Adrenal gland (tissue), 9 donors: ENCODE measurements at regions not wholly inside any gene's neighbourhood (a gene's known extent, or its start where the extent isn't known, plus 50 kb on each side); places are given as distances from the start of the nearest gene placed in this dataset.

Experiments
- DNase-seq, 7 donors: peaks; one replicate each; pipeline ENCODE4 v3.0.0-alpha.2; 2019 to 2020
- H3K27ac ChIP-seq, 5 donors: fragments of 200-600 bp; sonication (generic) in 4 of 5; 1 replicate in 3 of 5; 2 replicates in 2 of 5; pipeline versions ENCODE4 v1.5.1 to v1.8.0; 2016 to 2020; ENCODE audit warnings: mild to moderate bottlenecking in 1 of 5
- H3K27me3 ChIP-seq: fragments of 200-600 bp; 2 replicates; pipeline ENCODE4 v1.8.0; 2021
- H3K36me3 ChIP-seq, 2 donors: fragments of 200-600 bp; replicated peaks in 1 of 2; 1 replicate in 1 of 2; 2 replicates in 1 of 2; pipeline versions ENCODE4 v1.5.1 to v1.8.0; 2018 to 2022
- H3K4me1 ChIP-seq, 2 donors: fragments of 200-600 bp; replicated peaks in 1 of 2; 1 replicate in 1 of 2; 2 replicates in 1 of 2; pipeline versions ENCODE4 v1.5.1 to v1.8.0; 2018 to 2021
- H3K4me3 ChIP-seq, 4 donors: fragments of 200-600 bp; sonication (generic) in 3 of 4; one replicate each; pipeline ENCODE4 v1.5.1; 2016 to 2018
- H3K9me3 ChIP-seq, 3 donors: fragments of 200-600 bp; sonication (generic) in 1 of 3; replicated peaks in 1 of 3; 1 replicate in 2 of 3; 2 replicates in 1 of 3; pipeline versions ENCODE4 v1.5.1 to v1.8.0; 2016 to 2021
- POLR2A ChIP-seq, 2 donors: fragments of 450-650 bp; IDR thresholded peaks; one replicate each; pipeline ENCODE4 v1.6.1; 2017; ENCODE audit warnings: antibody characterized with exemption in 2 of 2, mild to moderate bottlenecking in 2 of 2, moderate library complexity in 1 of 2
- WGBS, 4 donors: extraction: QIAGEN DNeasy Blood & Tissue Kit in 2 of 4; methylation state at CpG; one replicate each; pipeline versions ENCODE4 v1.1.5 to v1.1.7; 2013 to 2017; 5-methylcytosine and 5-hydroxymethylcytosine counted together
- intact Hi-C, 2 donors: fragments of 100-400 bp; cut with DNase I; formaldehyde crosslinking; loops; one replicate each; pipeline versions ENCODE4 v1.14.1 to v1.15.0; 2022 to 2023
- TF ChIP-seq, protein P1 (sequence below), 6 experiments: fragments of 450-650 bp in 4 of 6; fragments of 200-600 bp in 2 of 6; sonication (generic) in 1 of 6; IDR thresholded peaks; 1 replicate in 5 of 6; 2 replicates in 1 of 6; pipeline versions ENCODE4 v1.5.1 to v1.8.0; 2016 to 2021; ENCODE audit warnings: antibody characterized with exemption in 6 of 6, mild to moderate bottlenecking in 2 of 6, moderate library complexity in 1 of 6
- donor health status: healthy with polysubstance abuse.
- donor health status: Bipolar disorder and iron deficiency.
- donor health status: DM: yes; HTN: yes; CAD: no.
- donor health status: DM: no; HTN: no; CAD: no.
- donor health status: DM: no; HTN: no; CAD: no.

- TF ChIP-seq, protein P1, sequence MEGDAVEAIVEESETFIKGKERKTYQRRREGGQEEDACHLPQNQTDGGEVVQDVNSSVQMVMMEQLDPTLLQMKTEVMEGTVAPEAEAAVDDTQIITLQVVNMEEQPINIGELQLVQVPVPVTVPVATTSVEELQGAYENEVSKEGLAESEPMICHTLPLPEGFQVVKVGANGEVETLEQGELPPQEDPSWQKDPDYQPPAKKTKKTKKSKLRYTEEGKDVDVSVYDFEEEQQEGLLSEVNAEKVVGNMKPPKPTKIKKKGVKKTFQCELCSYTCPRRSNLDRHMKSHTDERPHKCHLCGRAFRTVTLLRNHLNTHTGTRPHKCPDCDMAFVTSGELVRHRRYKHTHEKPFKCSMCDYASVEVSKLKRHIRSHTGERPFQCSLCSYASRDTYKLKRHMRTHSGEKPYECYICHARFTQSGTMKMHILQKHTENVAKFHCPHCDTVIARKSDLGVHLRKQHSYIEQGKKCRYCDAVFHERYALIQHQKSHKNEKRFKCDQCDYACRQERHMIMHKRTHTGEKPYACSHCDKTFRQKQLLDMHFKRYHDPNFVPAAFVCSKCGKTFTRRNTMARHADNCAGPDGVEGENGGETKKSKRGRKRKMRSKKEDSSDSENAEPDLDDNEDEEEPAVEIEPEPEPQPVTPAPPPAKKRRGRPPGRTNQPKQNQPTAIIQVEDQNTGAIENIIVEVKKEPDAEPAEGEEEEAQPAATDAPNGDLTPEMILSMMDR (IDR thresholded peaks at IDR 0.05) = no peak
- no peak for TF ChIP-seq POLR2A (IDR thresholded peaks at IDR 0.05)
Observed at GRCh38 chr7:109178342-109178741, 608.7 kb downstream of the DNAJB9 start.

GRCh38 chr7:109179601-109180000 lies 609.9 kb downstream of the DNAJB9 start:
- Histone ChIP-seq H3K27me3 (no peaks in the 10 kb centered on the region), H3K36me3 (no peaks in the 10 kb centered on the region), H3K9me3 (no peaks in the 10 kb centered on the region), H3K27ac (no peak overlapping the region), H3K4me1 (no peaks in the 10 kb centered on the region), H3K4me3 (no peak overlapping the region)
- no peak for DNase-seq
- intact Hi-C loops = no loop called here
- 68 to 70% (median 69%) methylated on average over 3 of the region's 3 CpGs for whole genome bisulfite sequencing, 4 donors
- TF ChIP-seq, protein P1 (IDR thresholded peaks at IDR 0.05) = no peak
- no peak for TF ChIP-seq POLR2A (IDR thresholded peaks at IDR 0.05)

More at GRCh38 chr7:109178342-109178741, 608.7 kb downstream of the DNAJB9 start:
- Histone ChIP-seq H3K27ac (no peak overlapping the region), H3K4me1 (no peaks in the 10 kb centered on the region), H3K9me3 (no peaks in the 10 kb centered on the region), H3K4me3 (no peak overlapping the region), H3K36me3 (no peaks in the 10 kb centered on the region), H3K27me3 (no peaks in the 10 kb centered on the region)
- DNase-seq = no peak
- intact Hi-C loops = no loop called here
- 60 to 80% (median 75%) methylated on average over 2 of the region's 2 CpGs for WGBS, 4 donors

DNA sequence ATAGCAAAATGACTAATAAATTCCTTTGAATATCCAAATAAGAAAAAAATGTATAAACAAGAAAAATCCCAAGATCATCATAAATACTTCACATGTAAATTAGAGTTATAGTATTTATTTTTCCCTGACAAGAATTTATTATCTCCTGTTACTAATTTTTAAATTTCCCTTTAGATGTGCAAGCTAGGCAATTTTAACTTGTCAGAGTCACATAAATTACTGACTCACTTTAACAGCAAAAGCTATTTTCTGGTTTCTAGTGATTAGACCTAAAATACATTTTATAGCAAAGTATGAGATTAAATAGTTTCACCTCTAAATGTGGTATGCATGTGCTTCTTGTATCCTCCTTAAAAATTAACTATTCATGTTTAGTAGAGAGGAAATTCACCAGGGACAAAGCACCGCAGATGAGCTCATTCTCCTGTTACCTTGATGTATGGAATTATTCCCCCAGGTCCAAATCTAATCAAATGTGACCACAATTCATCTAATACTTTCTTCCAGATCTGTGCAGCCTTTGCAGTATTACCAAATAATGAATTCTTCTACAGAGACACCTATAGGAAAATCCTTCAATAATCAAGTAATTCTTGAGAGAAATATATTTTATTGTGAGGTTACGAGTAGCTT lies 621.2 kb downstream of the DNAJB9 start:
- intact Hi-C loops = no loop called here
- 73 to 83% (median 77%) methylated on average over 2 of the region's 2 CpGs for WGBS, 4 donors
- TF ChIP-seq, protein P1 (IDR thresholded peaks at IDR 0.05) = no peak
- TF ChIP-seq POLR2A (IDR thresholded peaks at IDR 0.05) = no peak

GRCh38 chr7:109206196-109206595 lies 636.5 kb downstream of the DNAJB9 start:
- no peaks in the 10 kb centered on the region for H3K36me3 ChIP-seq
- 88 to 96% (median 93%) methylated on average over 2 of the region's 2 CpGs for WGBS, 4 donors

More for the DNA sequence above, 621.2 kb downstream of the DNAJB9 start:
- H3K4me1 ChIP-seq = no peaks in the 10 kb centered on the region
- no peak overlapping the region for H3K27ac ChIP-seq
- DNase-seq = no peak
- H3K27me3 ChIP-seq = no peaks in the 10 kb centered on the region
- no peaks in the 10 kb centered on the region for H3K36me3 ChIP-seq
- H3K9me3 ChIP-seq = peaks cover 0 to 6% (median 0%) of the 10 kb centered on the region in 3 donors
- no peak overlapping the region for H3K4me3 ChIP-seq

More at GRCh38 chr7:109206196-109206595, 636.5 kb downstream of the DNAJB9 start:
- H3K4me3 ChIP-seq = no peak overlapping the region
- no peak for TF ChIP-seq POLR2A (IDR thresholded peaks at IDR 0.05)
- TF ChIP-seq, protein P1 (IDR thresholded peaks at IDR 0.05) = no peak
- no peak overlapping the region for H3K27ac ChIP-seq
- no peaks in the 10 kb centered on the region for H3K27me3 ChIP-seq
- H3K4me1 ChIP-seq = no peaks in the 10 kb centered on the region
- intact Hi-C loops = no loop called here
- DNase-seq = no peak
- H3K9me3 ChIP-seq = no peaks in the 10 kb centered on the region
